ENCODE measurements at regions not wholly inside any gene's neighbourhood (a gene's known extent, or its start where the extent isn't known, plus 50 kb on each side); places are given as distances from the start of the nearest gene placed in this dataset.
"Not testable (repeated sequence)": the region's sequence is repeated elsewhere in the genome, so short reads cannot be mapped to it uniquely, and the experiment has no call there.

DNA sequence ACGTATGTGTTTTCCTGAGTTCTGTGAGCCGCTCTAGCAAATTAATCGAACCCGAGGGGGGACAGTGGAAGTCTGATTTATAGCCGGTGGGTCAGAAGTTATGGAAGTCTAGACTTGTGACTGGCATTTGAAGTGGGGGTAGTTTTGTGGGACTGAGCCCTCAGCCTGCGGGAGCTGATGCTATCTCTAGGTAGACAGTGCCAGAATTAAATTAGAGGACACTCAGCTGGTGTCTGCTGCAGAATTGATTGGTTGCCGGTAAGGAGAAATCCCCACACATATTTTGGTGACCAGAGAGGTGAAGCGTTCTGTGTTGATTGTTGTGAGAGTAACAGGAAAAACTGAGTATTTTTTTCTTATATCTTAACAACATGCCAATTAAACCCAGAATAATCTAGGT is 143.8 kb upstream of the ADCY1 start:
- intact Hi-C loops (cut with DNase I): no loop called here
- DNase-seq (no peak), ATAC-seq (ENCODE audit: poor library complexity) (no peak)

DNA sequence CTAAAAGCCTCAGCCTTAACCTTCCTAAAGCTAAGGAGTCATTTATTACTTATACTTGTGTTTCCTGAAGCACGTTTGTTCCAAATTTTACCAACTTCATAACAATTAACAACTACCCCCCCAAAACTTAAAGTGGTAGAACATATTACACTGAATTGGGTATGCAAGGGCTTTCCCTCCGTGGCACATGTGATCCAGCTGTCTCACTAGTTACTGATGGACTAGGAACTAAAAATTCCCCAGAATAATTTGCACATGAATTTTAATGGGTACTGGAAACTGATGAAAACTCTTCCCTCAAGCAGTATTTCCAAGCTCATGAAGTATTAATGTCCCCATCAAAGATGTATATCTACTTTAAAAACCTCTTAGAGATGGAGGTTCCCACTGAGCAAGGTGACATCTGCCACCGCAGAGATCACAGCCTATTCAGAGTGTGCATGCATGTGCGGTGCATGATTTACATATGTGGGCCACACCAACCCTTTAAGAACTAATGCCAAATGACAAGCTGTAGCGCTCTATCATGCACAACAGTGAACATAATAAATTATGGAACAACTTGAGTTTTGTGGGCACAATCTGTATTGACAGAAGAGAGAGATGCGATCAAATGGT is 139.9 kb upstream of the ADCY1 start:
- no peak for ATAC-seq (ENCODE audit: poor library complexity)
- intact Hi-C loops (cut with DNase I): no loop called here

DNA sequence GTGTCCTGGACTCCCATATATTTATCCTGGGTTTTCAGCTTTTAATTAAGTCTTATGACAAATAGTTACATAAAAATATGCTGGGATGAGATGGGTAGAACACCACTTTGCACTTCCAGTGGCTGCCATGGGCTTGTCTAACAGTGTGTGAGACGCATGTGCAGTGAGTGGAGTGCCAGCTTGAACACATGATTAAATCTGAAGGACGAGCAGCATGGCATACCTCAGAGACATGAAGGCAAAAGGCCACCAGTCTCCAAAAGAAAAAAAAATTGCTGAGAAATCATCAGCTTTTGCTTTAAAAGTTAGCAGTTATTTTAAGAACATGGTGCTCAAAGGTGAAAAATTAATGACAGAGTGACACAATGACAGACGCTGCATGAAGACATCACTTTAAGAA is 139.0 kb upstream of the ADCY1 start:
- intact Hi-C loops (cut with DNase I): no loop called here
- ATAC-seq (ENCODE audit: poor library complexity) (no peak), DNase-seq (no peak)

More for the DNA sequence above, 139.9 kb upstream of the ADCY1 start:
- DNase-seq: no peak

DNA sequence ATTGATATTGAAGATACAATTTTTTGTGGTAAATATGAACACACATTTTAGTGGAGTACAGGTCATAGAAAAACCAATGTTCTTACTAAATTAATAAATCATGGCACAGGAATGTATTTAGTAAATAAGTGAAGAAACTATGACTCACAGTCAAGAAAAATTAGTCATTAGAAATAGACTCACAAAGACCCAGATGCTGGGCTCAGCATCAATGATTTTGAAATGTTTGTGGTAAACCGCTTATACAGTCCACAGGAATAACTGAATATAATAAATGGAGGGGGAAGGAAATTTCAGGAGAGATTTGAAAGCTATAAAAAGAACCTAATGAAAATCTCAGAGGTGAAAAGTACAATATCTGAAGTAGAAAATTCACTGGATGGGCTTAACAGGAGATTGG is 138.3 kb upstream of the ADCY1 start:
- ATAC-seq (ENCODE audit: poor library complexity) (no peak), DNase-seq (no peak)
- intact Hi-C loops (cut with DNase I): no loop called here

DNA sequence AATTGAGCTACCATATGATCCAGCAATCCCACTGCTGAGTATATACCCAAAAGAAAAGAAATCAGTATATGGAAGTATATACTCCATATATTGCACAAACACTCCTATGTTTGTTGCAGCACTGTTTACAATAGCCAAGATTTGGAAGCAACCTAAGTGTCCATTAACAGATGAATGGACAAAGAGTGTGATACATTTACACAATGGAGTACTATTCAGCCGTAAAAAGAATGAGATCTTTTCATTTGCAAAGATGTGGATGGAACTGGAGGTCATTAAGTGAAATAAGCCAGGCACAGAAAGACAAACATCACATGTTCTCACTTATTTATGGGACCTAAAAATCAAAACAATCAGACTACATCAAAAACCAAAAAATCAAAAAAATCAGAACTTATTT is 133.4 kb upstream of the ADCY1 start:
- ATAC-seq (ENCODE audit: poor library complexity); intact Hi-C loops (cut with DNase I); DNase-seq: not testable (repeated sequence)

DNA sequence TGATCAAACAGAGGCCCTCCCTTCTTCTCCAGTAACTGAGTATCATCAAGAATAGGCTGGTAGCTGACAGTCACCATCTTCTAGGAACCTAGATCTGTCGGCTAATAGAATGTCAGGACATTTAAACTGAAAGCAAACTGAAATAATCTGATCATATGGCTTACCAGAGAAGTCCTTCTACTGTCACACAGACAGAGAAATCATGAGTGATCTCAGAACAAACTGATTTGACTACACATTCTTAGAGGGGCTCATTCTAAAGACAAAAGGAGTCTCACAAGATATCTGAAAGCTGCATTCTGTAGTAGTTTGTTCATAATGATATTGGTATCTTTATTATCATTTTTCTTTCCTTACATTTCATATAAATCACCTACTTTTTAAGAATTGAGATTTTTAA is 130.9 kb upstream of the ADCY1 start:
- intact Hi-C loops (cut with DNase I): no loop called here
- DNase-seq: no peak
- ATAC-seq (ENCODE audit: poor library complexity): no peak

DNA sequence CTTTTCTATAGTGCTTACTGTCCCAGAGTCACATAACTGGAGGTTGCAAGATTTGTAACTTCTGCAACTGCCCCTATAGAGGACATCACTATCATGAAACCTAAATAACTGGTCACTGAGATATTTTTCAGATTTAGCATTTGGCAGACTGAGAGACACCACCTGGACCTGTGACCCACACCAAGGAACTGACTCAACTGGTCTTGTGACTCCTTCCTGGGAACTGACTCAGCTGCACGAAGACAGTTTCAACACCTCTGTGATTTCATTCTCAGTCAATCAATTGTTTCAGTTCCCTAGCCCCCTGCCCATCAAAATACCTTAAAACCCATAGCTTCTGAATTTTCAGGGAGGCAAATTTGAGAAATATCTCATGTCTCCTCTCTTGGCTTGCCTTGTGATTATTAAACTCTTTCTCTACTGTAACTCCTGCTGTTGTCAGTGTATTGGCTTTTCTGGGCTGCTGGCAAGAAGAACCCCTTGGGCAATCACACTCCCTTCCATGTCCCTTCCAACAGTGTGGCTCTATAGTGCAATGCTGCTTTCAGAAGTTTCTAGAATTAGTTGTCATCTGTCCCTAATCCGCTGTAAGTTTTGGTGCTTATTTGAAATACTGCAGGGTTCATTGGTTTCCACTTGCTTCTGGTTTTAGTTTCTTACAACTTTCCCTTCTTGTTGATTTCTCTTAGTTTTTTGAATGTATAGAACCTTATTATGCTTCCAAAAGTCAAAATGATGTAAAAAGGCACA is 127.8 kb upstream of the ADCY1 start:
- intact Hi-C loops (cut with DNase I): no loop called here
- ATAC-seq (ENCODE audit: poor library complexity): no peak
- DNase-seq: no peak

DNA sequence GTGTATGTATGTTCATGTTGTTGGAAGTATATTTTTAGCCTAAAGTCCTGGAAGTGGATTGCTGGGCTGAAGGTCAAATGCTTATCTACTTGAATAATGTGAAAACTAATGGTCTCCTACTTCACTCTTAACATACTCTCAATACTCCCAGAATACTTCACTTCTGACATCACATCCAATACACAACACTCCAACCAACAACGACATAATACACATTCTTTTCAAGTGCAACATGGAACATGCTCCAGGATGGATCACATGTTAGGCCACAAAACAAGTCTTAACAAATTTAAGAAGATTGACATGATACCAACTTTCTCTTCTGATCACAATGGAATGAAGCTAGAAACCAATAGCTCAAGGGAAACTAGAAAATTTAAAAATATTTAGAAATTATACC is 126.9 kb upstream of the ADCY1 start:
- no peak for ATAC-seq (ENCODE audit: poor library complexity)
- no peak for DNase-seq
- intact Hi-C loops (cut with DNase I): no loop called here

DNA sequence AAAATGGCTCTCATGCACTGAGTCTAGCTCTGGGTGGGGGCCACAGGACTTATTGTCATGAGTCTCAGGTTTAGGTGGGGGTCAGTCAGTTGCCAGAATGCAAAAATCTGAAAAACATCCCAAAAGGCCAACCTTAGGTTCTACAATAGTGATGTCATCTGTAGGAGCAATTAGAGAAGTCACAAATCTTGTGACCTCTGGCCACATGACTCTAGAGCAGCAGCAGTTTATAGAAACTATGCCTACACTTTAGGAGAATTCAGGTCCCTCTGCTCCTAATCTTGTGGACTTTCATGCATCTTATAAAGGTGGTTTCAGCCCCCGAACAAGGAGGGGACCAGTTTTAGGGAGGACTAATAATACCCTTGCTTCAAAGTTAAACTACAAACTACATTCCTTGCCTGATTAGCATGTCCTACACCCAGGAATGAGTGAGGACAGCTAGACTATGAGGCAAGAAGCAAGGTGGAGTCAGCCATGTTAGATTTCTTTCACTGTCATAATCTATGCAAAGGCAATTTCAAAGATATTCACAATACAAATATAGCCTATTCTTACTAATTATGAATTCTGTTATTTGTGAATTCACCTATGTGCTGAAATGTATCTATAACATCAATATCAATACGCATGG is 123.5 kb upstream of the ADCY1 start:
- intact Hi-C loops (cut with DNase I): no loop called here
- DNase-seq (no peak), ATAC-seq (ENCODE audit: poor library complexity) (no peak)

DNA sequence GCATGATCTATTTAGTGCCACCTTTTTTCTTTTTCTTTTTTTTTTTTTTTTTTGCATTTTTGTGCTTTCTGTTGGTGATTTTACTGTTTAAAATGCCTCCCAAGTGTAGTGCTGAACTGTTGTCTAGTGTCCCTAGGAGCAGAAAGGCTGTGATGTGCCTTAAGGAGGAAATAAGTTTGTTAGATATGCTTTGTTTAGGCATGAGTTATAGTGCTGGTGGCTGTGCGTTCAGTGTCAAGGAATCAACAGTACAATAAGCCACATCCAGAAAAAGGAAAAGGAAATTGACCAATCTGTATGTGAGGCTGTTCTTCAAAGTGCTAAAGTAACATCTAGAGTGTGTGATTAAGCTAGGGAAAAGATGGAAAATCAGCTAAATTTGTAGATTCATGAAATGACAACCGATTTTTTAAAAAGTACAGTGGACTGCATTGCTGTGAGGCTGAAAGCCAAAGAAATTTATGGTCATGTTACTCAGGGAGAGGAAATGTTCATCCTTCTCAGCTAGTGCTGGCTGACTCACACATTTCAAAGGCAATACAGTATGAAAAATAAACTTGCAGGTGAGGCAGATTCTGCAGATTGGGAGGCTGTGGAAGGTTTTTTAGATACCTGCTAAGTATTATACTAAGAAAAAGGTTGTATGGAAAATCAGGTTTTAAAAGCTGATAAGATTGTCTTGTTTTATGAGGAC is 122.7 kb upstream of the ADCY1 start:
- DNase-seq: no peak
- no peak for ATAC-seq (ENCODE audit: poor library complexity)

DNA sequence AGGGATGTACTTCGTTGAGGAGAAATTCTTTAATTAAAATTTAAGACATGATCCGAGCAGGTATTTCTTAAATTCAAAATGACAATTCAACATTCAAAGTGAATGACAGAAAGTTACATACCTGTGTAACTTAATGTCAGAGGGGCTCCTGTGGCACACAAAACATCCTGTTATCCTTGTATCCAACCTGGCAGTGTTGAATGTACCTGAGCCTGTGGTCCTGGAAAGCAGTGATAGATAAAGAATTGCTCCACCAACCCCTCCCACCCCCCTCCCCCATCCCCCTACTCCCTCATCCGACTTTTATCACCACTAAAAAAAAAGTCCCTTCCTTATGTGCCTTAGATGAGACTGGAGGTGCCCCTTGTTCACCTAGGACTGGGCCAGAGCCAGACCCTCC is 119.4 kb upstream of the ADCY1 start:
- DNase-seq (no peak), ATAC-seq (ENCODE audit: poor library complexity) (no peak)
- intact Hi-C loops (cut with DNase I): no loop called here

More for the DNA sequence above, 122.7 kb upstream of the ADCY1 start:
- intact Hi-C loops (cut with DNase I): no loop called here

DNA sequence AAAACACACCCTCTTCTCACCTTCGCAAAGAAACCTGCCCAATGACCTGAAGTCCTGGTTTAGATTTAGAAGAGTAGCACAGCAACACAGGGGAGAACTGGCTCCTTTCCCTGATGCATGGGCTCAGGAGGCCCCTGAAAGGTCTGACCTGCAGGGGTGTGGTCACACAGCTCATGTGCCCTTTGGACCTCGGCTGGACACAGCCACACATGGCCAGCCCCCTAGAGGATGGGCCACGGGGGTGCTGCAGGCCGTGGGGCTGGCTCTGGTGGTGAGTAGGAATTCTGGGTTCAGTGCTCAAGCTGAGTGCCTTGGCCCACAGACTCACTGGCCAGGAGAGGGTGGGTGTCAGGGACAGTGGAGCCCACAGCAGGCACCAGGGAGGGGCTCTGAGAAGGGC is 118.5 kb upstream of the ADCY1 start:
- ATAC-seq (ENCODE audit: poor library complexity) (no peak), DNase-seq (no peak)
- intact Hi-C loops (cut with DNase I): no loop called here

DNA sequence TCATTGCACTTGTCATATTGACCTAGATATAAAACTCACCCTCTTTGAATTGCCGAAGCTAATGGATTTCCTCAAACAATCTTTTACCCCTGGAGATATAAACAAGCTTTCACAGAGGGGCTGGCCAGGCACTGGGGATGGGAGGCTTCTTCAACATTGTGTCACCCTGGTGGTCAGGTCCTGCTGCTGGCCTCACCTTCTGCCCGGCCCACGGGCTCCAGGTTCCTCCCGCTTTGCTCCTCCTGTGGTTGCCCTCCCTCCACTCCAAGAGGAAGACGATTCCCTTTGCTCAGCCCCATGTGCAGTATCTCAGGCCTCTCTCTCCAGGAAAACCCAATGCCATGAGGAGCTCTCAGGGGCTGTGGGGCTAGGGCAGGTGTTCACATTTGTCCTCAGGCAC is 118.1 kb upstream of the ADCY1 start:
- intact Hi-C loops (cut with DNase I): no loop called here
- ATAC-seq (ENCODE audit: poor library complexity): no peak
- DNase-seq: no peak

DNA sequence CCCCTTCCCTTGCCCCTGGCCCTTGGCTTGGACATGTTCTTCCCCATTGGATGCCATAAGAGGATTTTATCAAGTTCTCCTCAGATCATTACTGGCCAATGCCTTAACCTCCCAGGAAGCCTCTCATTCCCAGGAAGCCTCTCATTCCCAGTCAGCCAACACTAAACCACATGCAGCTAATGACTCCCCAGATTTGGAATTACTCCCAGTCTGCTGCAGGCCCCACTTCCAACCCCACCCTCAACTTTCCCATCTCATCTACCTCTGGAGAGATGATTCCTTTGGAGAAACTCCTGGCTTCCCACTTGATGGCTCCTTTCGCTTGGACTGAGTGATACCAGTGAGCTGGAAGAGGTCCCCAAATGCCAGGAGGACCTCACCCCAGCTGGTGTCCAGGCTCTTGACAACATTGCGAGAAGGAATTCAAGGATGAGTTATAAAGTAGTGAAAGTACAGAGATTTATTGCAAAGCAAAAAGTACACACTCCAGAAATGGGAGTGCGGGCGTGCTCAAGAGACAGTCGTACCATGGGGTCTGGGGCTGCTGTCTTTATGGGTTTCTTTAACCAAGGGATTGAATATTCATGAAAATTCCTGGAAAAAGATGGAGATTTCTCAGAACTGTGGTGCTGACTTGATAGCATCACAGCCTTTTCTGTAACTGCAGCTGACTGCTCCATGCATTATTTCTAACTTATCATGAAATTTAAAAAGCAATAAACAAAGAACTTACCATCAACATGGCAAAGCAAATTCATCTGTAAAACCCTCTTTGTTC is 117.2 kb upstream of the ADCY1 start:
- intact Hi-C loops (cut with DNase I): no loop called here
- ATAC-seq (ENCODE audit: poor library complexity) (no peak), DNase-seq (no peak)

DNA sequence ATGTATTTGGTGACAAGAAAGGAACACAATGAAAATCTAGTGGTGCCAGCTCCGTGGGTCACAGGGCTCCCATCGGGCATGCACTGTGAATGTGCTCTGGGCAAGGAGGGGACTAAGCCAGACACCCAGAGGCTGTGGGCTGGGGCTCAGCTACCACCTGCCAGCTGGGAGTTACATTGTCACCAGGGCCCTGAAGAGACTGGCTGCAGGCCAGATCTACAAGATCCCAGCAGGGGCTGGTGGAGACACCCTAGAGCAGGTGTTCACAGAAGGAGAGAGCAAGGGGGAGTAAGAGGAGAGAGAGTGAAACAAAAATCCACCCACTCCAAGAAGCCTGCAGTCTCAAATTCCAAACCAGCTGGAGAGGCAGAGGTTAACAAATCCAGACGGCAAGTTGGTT is 116.6 kb upstream of the ADCY1 start:
- intact Hi-C loops (cut with DNase I): no loop called here
- ATAC-seq (ENCODE audit: poor library complexity) (no peak), DNase-seq (no peak)

DNA sequence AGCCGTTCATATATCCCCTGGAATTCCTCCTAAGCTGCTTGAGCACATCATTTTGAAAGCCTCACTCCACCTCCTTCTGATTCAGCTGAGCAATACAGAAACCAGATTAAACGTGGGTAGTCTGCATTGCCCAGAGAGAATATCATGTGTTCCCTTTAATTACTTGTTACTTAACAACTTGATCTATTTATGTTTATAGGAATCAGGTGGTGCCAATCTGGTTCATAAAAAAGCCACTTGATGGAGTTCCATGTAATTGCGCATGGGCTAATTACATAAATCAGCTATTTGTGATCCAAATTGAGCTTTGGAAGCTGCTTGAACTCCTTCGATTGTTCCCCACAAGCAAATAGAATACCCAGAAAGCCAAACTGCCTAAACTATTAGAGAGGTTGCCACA is 114.7 kb upstream of the ADCY1 start:
- intact Hi-C loops (cut with DNase I): no loop called here
- DNase-seq: no peak
- ATAC-seq (ENCODE audit: poor library complexity): no peak

DNA sequence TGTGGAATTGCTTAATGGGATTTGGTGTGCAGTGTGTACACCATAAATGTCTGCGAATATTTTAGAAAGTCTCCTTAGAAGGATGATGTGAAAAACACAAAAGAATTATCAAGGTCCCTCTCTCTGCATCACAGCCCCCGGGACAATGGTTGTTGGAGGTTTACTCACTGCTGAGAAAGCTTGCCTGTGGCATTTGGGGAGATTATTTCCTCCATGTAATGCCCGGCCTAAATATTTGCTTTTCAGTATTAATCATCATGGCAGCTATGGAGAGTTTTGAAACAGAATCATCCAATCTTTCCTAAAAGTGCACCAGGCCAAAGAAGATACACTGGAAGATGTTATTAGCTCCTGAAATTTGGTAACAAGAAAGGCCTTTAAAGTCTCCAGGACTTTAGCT is 113.8 kb upstream of the ADCY1 start:
- ATAC-seq (ENCODE audit: poor library complexity) (no peak), DNase-seq (no peak)
- intact Hi-C loops (cut with DNase I): no loop called here

DNA sequence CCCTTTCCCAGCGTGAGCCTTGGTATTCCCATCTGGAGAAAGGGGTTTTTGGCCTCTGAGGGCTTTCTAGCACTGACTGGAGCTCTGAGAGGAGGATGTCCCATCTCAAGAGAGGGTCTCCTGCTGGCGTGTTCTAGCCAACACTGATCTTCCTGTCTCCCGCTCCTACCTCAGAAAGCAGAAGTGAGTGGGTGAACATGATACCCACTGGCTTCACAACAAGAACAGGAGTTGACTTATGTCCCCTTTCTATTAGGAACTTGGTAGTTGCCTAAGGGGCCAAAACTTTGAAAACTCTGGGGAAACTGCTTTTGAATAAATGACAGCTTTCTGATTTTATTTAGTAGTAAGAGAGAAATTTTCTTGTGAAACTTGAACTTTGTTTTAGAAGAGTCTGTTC is 113.1 kb upstream of the ADCY1 start:
- DNase-seq: no peak
- ATAC-seq (ENCODE audit: poor library complexity): no peak
- intact Hi-C loops (cut with DNase I): no loop called here

DNA sequence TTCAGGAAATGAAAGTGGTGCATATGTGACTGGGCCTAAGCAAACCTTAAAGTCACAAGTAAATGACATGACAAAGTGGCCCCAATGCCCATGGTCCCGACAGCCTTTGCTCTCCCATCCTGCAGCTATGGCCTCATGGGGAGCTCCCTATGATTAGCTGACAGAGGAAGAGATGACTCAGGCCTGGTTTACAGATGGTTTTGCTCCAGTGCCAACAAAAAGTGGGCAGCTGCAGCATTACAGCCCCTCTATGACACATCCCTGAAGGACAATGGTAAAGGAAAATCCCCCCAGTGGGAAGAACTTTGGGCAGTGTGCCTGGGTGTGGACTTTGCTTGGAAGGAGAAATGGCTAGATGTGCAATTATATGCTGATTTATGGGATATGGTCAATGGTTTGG is 105.1 kb upstream of the ADCY1 start:
- ATAC-seq (ENCODE audit: poor library complexity) (no peak), DNase-seq (no peak)
- intact Hi-C loops (cut with DNase I): no loop called here
